Astrocyte (in vitro differentiated cells and primary cell): ENCODE measurements at regions not wholly inside any gene's neighbourhood (a gene's known extent, or its start where the extent isn't known, plus 50 kb on each side); places are given as distances from the start of the nearest gene placed in this dataset.

Experiments used
- CTCF ChIP-seq: IDR thresholded peaks from 2 replicates; pipeline ENCODE4 v1.5.1; 2011; ENCODE audit warnings: low read depth, mild to moderate bottlenecking, inconsistent platforms, low read length, moderate library complexity; ENCODE audit not compliant: insufficient read depth
- EZH2 ChIP-seq: IDR thresholded peaks from 2 replicates; pipeline ENCODE4 v1.6.1; 2012; ENCODE audit warnings: mild to moderate bottlenecking, low read length, inconsistent platforms; ENCODE audit not compliant: insufficient read depth

- TF ChIP-seq CTCF (no peak), EZH2 (no peak)
These were observed 52.5 kb upstream of the SKAP2 start for GRCh38 chr7:26916779-26917320.
